ENCODE measurements at regions not wholly inside any gene's neighbourhood (a gene's known extent, or its start where the extent isn't known, plus 50 kb on each side); places are given as distances from the start of the nearest gene placed in this dataset.
A peak's percentile ranks its signal among the peaks of the same experiment; 100 is the strongest.

DNA sequence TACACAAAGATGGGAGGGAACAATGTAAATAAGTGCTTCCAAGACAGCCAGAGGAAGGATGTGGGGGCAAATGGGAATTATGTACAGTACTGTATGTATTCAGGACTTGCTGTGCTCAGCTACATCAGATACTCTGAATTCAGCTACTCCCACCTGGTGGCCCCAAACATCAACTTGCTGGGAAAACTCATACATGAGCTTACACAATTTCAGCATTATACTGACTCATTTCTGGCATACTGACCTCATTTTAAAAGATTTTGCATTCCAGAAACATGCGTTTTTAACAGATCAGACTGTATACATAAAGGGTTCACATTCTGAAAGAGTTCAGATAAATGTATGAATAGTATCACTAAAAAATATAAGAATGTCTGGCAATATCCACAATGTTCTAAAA is 59.7 kb downstream of the GPX5 start:
- H3K27ac ChIP-seq = no peak overlapping the region
- ATAC-seq (ENCODE audit: low FRiP score in 2 of 2) (no peak), DNase-seq (no peak)
- peaks cover 0 to 9% (median 0%) of the 10 kb centered on the region in 4 donors for H3K4me1 ChIP-seq
- no peak overlapping the region for H3K4me3 ChIP-seq
- WGBS, 2 donors = 37 to 71% methylated on average over 1 of the region's 1 CpG
- TF ChIP-seq POLR2A (IDR thresholded peaks at IDR 0.05) = no peak
- TF ChIP-seq POLR2AphosphoS5 (IDR thresholded peaks at IDR 0.05) = no peak
- TF ChIP-seq EP300 (IDR thresholded peaks at IDR 0.05) = no peak
- TF ChIP-seq, protein P1, sequence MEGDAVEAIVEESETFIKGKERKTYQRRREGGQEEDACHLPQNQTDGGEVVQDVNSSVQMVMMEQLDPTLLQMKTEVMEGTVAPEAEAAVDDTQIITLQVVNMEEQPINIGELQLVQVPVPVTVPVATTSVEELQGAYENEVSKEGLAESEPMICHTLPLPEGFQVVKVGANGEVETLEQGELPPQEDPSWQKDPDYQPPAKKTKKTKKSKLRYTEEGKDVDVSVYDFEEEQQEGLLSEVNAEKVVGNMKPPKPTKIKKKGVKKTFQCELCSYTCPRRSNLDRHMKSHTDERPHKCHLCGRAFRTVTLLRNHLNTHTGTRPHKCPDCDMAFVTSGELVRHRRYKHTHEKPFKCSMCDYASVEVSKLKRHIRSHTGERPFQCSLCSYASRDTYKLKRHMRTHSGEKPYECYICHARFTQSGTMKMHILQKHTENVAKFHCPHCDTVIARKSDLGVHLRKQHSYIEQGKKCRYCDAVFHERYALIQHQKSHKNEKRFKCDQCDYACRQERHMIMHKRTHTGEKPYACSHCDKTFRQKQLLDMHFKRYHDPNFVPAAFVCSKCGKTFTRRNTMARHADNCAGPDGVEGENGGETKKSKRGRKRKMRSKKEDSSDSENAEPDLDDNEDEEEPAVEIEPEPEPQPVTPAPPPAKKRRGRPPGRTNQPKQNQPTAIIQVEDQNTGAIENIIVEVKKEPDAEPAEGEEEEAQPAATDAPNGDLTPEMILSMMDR (IDR thresholded peaks at IDR 0.05) = no peak
- peaks cover 0 to 3% (median 0%) of the 10 kb centered on the region in 4 donors for H3K27me3 ChIP-seq
- no peaks in the 10 kb centered on the region for H3K36me3 ChIP-seq
- H3K9me3 ChIP-seq = no peaks in the 10 kb centered on the region

DNA sequence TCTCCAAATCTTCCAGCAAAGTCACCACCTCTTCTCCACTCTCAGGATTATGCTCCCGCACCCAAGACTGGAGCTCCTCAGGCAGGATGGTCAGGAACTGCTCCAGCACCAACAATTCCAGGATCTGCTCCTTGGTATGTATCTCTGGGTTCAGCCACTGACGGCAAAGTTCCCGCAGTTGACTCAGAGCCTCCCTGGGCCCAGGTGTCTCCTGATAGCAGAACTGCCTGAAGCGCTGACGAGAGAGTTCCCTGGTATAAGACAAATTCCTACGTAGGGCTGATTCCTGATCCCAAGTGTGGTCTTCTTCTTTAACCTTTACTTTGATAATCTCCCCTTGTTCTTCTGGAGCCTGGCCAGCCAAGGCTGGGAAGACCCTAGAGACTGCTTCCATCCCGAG is 60.6 kb downstream of the GPX5 start:
- H3K9me3 ChIP-seq = no peaks in the 10 kb centered on the region
- no peak overlapping the region for H3K27ac ChIP-seq
- no peak for DNase-seq
- H3K36me3 ChIP-seq = no peaks in the 10 kb centered on the region
- H3K4me3 ChIP-seq = peak overlapping the region in 3 of 4 donors; percentile 45 to 58 (median 51)
- peaks cover 0 to 3% (median 2%) of the 10 kb centered on the region in 4 donors for H3K27me3 ChIP-seq
- WGBS, 2 donors = 64 to 73% methylated on average over 7 of the region's 7 CpGs
- ATAC-seq (ENCODE audit: low FRiP score in 2 of 2) = peak in 1 of 2 donors; percentile 13
- H3K4me1 ChIP-seq = peaks cover 0 to 9% (median 0%) of the 10 kb centered on the region in 4 donors
- TF ChIP-seq EP300 (IDR thresholded peaks at IDR 0.05) = no peak
- TF ChIP-seq POLR2A (IDR thresholded peaks at IDR 0.05) = no peak
- TF ChIP-seq, protein P1 (IDR thresholded peaks at IDR 0.05) = no peak

- H3K27me3 ChIP-seq = peaks cover 0 to 5% (median 2%) of the 10 kb centered on the region in 4 donors
- 3 to 5% methylated on average over 25 to 42 of the region's 42 CpGs for WGBS, 2 donors
- peak in 1 of 2 donors; percentile 41 for TF ChIP-seq POLR2AphosphoS5 (IDR thresholded peaks at IDR 0.05)
- TF ChIP-seq EP300 (IDR thresholded peaks at IDR 0.05) = no peak
- peak in 1 of 4 donors; percentile 65 for TF ChIP-seq POLR2A (IDR thresholded peaks at IDR 0.05)
These were observed 61.5 kb downstream of the GPX5 start for GRCh38 chr6:28586962-28587745.

GRCh38 chr6:28587746-28588075 is 62.0 kb downstream of the GPX5 start:
- peak overlapping the region in 3 of 4 donors; percentile 45 to 58 (median 51) for H3K4me3 ChIP-seq
- TF ChIP-seq EP300 (IDR thresholded peaks at IDR 0.05) (no peak), POLR2AphosphoS5 (IDR thresholded peaks at IDR 0.05) (no peak), POLR2A (IDR thresholded peaks at IDR 0.05) (no peak)
- TF ChIP-seq, protein P1 (IDR thresholded peaks at IDR 0.05) = no peak
- WGBS, 2 donors = 8 to 18% methylated on average over 8 of the region's 8 CpGs
- DNase-seq = no peak
- H3K36me3 ChIP-seq = no peaks in the 10 kb centered on the region
- no peak for ATAC-seq (ENCODE audit: low FRiP score in 2 of 2)
- H3K4me1 ChIP-seq = peaks cover 0 to 9% (median 0%) of the 10 kb centered on the region in 4 donors
- no peaks in the 10 kb centered on the region for H3K9me3 ChIP-seq
- H3K27ac ChIP-seq = no peak overlapping the region
- H3K27me3 ChIP-seq = peaks cover 0 to 5% (median 2%) of the 10 kb centered on the region in 4 donors

More at GRCh38 chr6:28586962-28587745, 61.5 kb downstream of the GPX5 start:
- DNase-seq (peak; percentile 85 to 91), ATAC-seq (ENCODE audit: low FRiP score in 2 of 2) (peak; percentile 80 to 93)
- peaks cover 0 to 9% (median 0%) of the 10 kb centered on the region in 4 donors for H3K4me1 ChIP-seq
- H3K4me3 ChIP-seq = peak overlapping the region; percentile 38 to 58 (median 48)
- no peaks in the 10 kb centered on the region for H3K9me3 ChIP-seq
- H3K36me3 ChIP-seq = no peaks in the 10 kb centered on the region
- peak overlapping the region in 3 of 4 donors; percentile 19 to 68 (median 50) for H3K27ac ChIP-seq

GRCh38 chr6:28588666-28589065 is 63.0 kb downstream of the GPX5 start:
- no peak for ATAC-seq (ENCODE audit: low FRiP score in 2 of 2)
- peaks cover 0 to 5% (median 2%) of the 10 kb centered on the region in 4 donors for H3K27me3 ChIP-seq
- no peak for DNase-seq
- no peak for TF ChIP-seq POLR2A (IDR thresholded peaks at IDR 0.05)
- no peak for TF ChIP-seq EP300 (IDR thresholded peaks at IDR 0.05)
- TF ChIP-seq, protein P1 (IDR thresholded peaks at IDR 0.05) = no peak
- TF ChIP-seq POLR2AphosphoS5 (IDR thresholded peaks at IDR 0.05) = no peak
- no peak overlapping the region for H3K4me3 ChIP-seq
- H3K9me3 ChIP-seq = no peaks in the 10 kb centered on the region
- H3K36me3 ChIP-seq = no peaks in the 10 kb centered on the region
- WGBS, 2 donors = 69 to 82% methylated on average over 3 of the region's 3 CpGs
- no peak overlapping the region for H3K27ac ChIP-seq
- peaks cover 0 to 9% (median 0%) of the 10 kb centered on the region in 4 donors for H3K4me1 ChIP-seq

Data from upper lobe of left lung (tissue), 6 donors.